ENCODE measurements at regions not wholly inside any gene's neighbourhood (a gene's known extent, or its start where the extent isn't known, plus 50 kb on each side); places are given as distances from the start of the nearest gene placed in this dataset.

GRCh38 chr20:40826699-40827098 is 137.7 kb upstream of the MAFB start:
- ATAC-seq = no peak
- no peak for TF ChIP-seq SNAI2 (CRISPR knock-in tag; IDR thresholded peaks at IDR 0.05)
- TF ChIP-seq CSDC2 (CRISPR knock-in tag; IDR thresholded peaks at IDR 0.05) = no peak
- TF ChIP-seq ESRRG (CRISPR knock-in tag; IDR thresholded peaks at IDR 0.05) = no peak
- no peak for TF ChIP-seq ZFP3 (CRISPR knock-in tag; IDR thresholded peaks at IDR 0.05)

GRCh38 chr20:40835321-40835720 is 146.3 kb upstream of the MAFB start:
- ATAC-seq = no peak
- TF ChIP-seq ISL1 (CRISPR knock-in tag; IDR thresholded peaks at IDR 0.05) = no peak
- no peak for TF ChIP-seq GLIS3 (CRISPR knock-in tag; IDR thresholded peaks at IDR 0.05)
- no peak for TF ChIP-seq PATZ1 (CRISPR knock-in tag; IDR thresholded peaks at IDR 0.05; ENCODE audit: borderline replicate concordance)
- no peak for TF ChIP-seq ZFP3 (CRISPR knock-in tag; IDR thresholded peaks at IDR 0.05)
- TF ChIP-seq RARB (CRISPR knock-in tag; IDR thresholded peaks at IDR 0.05) = no peak

- ATAC-seq = no peak
- TF ChIP-seq ARNTL (CRISPR knock-in tag; IDR thresholded peaks at IDR 0.05; ENCODE audit: borderline replicate concordance, low read depth) = no peak
- TF ChIP-seq TOX (CRISPR knock-in tag; IDR thresholded peaks at IDR 0.05; ENCODE audit: borderline replicate concordance) = no peak
- no peak for TF ChIP-seq OSR1 (CRISPR knock-in tag; IDR thresholded peaks at IDR 0.05)
- no peak for TF ChIP-seq PPARA (CRISPR knock-in tag; IDR thresholded peaks at IDR 0.05; ENCODE audit: borderline replicate concordance)
Measured at GRCh38 chr20:40838509-40838908, 149.5 kb upstream of the MAFB start.

- TF ChIP-seq GLIS3 (CRISPR knock-in tag; IDR thresholded peaks at IDR 0.05) = no peak
- no peak for TF ChIP-seq CREB5 (CRISPR knock-in tag; IDR thresholded peaks at IDR 0.05; ENCODE audit: low read depth)
- no peak for TF ChIP-seq ZNF565 (CRISPR knock-in tag; conservative IDR thresholded peaks at IDR 0.05; ENCODE audit: low read depth)
- TF ChIP-seq ZC3H10 (CRISPR knock-in tag; IDR thresholded peaks at IDR 0.05) = no peak
- no peak for TF ChIP-seq POU6F1 (CRISPR knock-in tag; IDR thresholded peaks at IDR 0.05; ENCODE audit: borderline replicate concordance, low read depth)
- TF ChIP-seq ZNF70 (CRISPR knock-in tag; IDR thresholded peaks at IDR 0.05) = no peak
- no peak for TF ChIP-seq ZFP30 (CRISPR knock-in tag; IDR thresholded peaks at IDR 0.05)
- ATAC-seq = no peak
Measured at GRCh38 chr20:40843251-40843650, 154.2 kb upstream of the MAFB start.

- ATAC-seq = no peak
- TF ChIP-seq TCF4 (CRISPR knock-in tag; IDR thresholded peaks at IDR 0.05; ENCODE audit: borderline replicate concordance) (no peak), BACH2 (CRISPR knock-in tag; IDR thresholded peaks at IDR 0.05; ENCODE audit: borderline replicate concordance) (no peak), ARNTL (CRISPR knock-in tag; IDR thresholded peaks at IDR 0.05; ENCODE audit: borderline replicate concordance, low read depth) (no peak), ZFP3 (CRISPR knock-in tag; IDR thresholded peaks at IDR 0.05) (no peak), OSR1 (CRISPR knock-in tag; IDR thresholded peaks at IDR 0.05) (no peak), ISL1 (CRISPR knock-in tag; IDR thresholded peaks at IDR 0.05) (no peak)
Measured at GRCh38 chr20:40844332-40844731, 155.3 kb upstream of the MAFB start.

- no peak for ATAC-seq
- TF ChIP-seq ZFP30 (CRISPR knock-in tag; IDR thresholded peaks at IDR 0.05) (no peak), ZC3H10 (CRISPR knock-in tag; IDR thresholded peaks at IDR 0.05) (no peak), POU6F1 (CRISPR knock-in tag; IDR thresholded peaks at IDR 0.05; ENCODE audit: borderline replicate concordance, low read depth) (no peak), GLIS3 (CRISPR knock-in tag; IDR thresholded peaks at IDR 0.05) (no peak), TSHZ2 (CRISPR knock-in tag; IDR thresholded peaks at IDR 0.05) (no peak), SNAI2 (CRISPR knock-in tag; IDR thresholded peaks at IDR 0.05) (no peak)
Measured at GRCh38 chr20:40848096-40848495, 159.1 kb upstream of the MAFB start.
